ENCODE measurements at regions not wholly inside any gene's neighbourhood (a gene's known extent, or its start where the extent isn't known, plus 50 kb on each side); places are given as distances from the start of the nearest gene placed in this dataset.
"Not testable (repeated sequence)": the region's sequence is repeated elsewhere in the genome, so short reads cannot be mapped to it uniquely, and the experiment has no call there.

- not testable (repeated sequence) for DNase-seq
Observed at GRCh38 chr4:164350716-164351115, 403.2 kb upstream of the SMIM31 start.

- DNase-seq: peak; percentile 72
Observed at GRCh38 chr4:164357957-164358356, 396.0 kb upstream of the SMIM31 start.

- peak; percentile 70 for DNase-seq
Observed at GRCh38 chr4:164358400-164358799, 395.5 kb upstream of the SMIM31 start.

GRCh38 chr4:164359881-164360280 lies 394.1 kb upstream of the SMIM31 start:
- DNase-seq: no peak

GRCh38 chr4:164368894-164369293 lies 385.0 kb upstream of the SMIM31 start:
- DNase-seq: no peak

- peak; percentile 64 for DNase-seq
Observed at GRCh38 chr4:164373021-164373420, 380.9 kb upstream of the SMIM31 start.

- DNase-seq: no peak
Observed at GRCh38 chr4:164377277-164377676, 376.7 kb upstream of the SMIM31 start.

- no peak for DNase-seq
Observed at GRCh38 chr4:164378361-164378760, 375.6 kb upstream of the SMIM31 start.

GRCh38 chr4:164379694-164380093 lies 374.2 kb upstream of the SMIM31 start:
- no peak for DNase-seq

GRCh38 chr4:164381859-164382258 lies 372.1 kb upstream of the SMIM31 start:
- no peak for DNase-seq

GRCh38 chr4:164383058-164383357 lies 370.9 kb upstream of the SMIM31 start:
- DNase-seq: no peak

GRCh38 chr4:164383358-164384220 lies 370.3 kb upstream of the SMIM31 start:
- no peak for DNase-seq

- DNase-seq: no peak
Observed at GRCh38 chr4:164384416-164384815, 369.5 kb upstream of the SMIM31 start.

GRCh38 chr4:164396439-164396838 lies 357.5 kb upstream of the SMIM31 start:
- DNase-seq: peak; percentile 35

- no peak for DNase-seq
Observed at GRCh38 chr4:164402554-164402953, 351.4 kb upstream of the SMIM31 start.

- no peak for DNase-seq
Observed at GRCh38 chr4:164405774-164406173, 348.2 kb upstream of the SMIM31 start.

GRCh38 chr4:164408831-164409230 lies 345.1 kb upstream of the SMIM31 start:
- DNase-seq: no peak

- DNase-seq: no peak
Observed at GRCh38 chr4:164410401-164410800, 343.5 kb upstream of the SMIM31 start.

- DNase-seq: no peak
Observed at GRCh38 chr4:164412246-164412645, 341.7 kb upstream of the SMIM31 start.

GRCh38 chr4:164413743-164414142 lies 340.2 kb upstream of the SMIM31 start:
- DNase-seq: no peak

- peak; percentile 47 for DNase-seq
Observed at GRCh38 chr4:164423819-164424218, 330.1 kb upstream of the SMIM31 start.

- no peak for DNase-seq
Observed at GRCh38 chr4:164424846-164425245, 329.1 kb upstream of the SMIM31 start.

GRCh38 chr4:164428561-164428960 lies 325.4 kb upstream of the SMIM31 start:
- DNase-seq: no peak

- no peak for DNase-seq
Observed at GRCh38 chr4:164438321-164438720, 315.6 kb upstream of the SMIM31 start.

- no peak for DNase-seq
Observed at GRCh38 chr4:164439037-164439436, 314.9 kb upstream of the SMIM31 start.

Data from OCI-M1 (cell line).